ENCODE measurements at regions not wholly inside any gene's neighbourhood (a gene's known extent, or its start where the extent isn't known, plus 50 kb on each side); places are given as distances from the start of the nearest gene placed in this dataset.

DNA sequence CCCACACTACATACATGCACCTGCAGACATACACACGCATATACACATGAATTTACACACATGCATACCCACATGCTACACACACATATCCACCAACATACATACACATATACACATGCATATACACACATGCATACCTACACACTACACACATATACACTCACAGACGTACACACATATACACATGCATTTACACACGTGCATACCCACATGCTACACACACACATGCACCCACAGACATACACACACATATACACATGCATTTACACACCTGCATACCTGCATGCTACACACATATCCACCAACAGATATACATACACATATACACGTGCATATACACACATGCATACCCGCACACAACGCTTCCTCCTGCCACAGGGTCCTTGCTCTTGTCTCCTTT lies 61.2 kb upstream of the SLC25A33 start:
- TF ChIP-seq, protein P1, sequence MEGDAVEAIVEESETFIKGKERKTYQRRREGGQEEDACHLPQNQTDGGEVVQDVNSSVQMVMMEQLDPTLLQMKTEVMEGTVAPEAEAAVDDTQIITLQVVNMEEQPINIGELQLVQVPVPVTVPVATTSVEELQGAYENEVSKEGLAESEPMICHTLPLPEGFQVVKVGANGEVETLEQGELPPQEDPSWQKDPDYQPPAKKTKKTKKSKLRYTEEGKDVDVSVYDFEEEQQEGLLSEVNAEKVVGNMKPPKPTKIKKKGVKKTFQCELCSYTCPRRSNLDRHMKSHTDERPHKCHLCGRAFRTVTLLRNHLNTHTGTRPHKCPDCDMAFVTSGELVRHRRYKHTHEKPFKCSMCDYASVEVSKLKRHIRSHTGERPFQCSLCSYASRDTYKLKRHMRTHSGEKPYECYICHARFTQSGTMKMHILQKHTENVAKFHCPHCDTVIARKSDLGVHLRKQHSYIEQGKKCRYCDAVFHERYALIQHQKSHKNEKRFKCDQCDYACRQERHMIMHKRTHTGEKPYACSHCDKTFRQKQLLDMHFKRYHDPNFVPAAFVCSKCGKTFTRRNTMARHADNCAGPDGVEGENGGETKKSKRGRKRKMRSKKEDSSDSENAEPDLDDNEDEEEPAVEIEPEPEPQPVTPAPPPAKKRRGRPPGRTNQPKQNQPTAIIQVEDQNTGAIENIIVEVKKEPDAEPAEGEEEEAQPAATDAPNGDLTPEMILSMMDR (IDR thresholded peaks at IDR 0.05), result no peak
- intact Hi-C loops (cut with DNase I), result no loop called here
- DNase-seq, result no peak
- H3K27me3 ChIP-seq, result no peaks in the 10 kb centered on the region
- H3K27ac ChIP-seq, result no peak overlapping the region
- H3K4me3 ChIP-seq, result no peak overlapping the region
- H3K9ac ChIP-seq (ENCODE audit: low read depth in 2 of 2, low read length in 2 of 2), result no peak overlapping the region
- H3K9me3 ChIP-seq, result no peaks in the 10 kb centered on the region
- H3K36me3 ChIP-seq, result no peaks in the 10 kb centered on the region
- no peaks in the 10 kb centered on the region for H3K4me1 ChIP-seq

DNA sequence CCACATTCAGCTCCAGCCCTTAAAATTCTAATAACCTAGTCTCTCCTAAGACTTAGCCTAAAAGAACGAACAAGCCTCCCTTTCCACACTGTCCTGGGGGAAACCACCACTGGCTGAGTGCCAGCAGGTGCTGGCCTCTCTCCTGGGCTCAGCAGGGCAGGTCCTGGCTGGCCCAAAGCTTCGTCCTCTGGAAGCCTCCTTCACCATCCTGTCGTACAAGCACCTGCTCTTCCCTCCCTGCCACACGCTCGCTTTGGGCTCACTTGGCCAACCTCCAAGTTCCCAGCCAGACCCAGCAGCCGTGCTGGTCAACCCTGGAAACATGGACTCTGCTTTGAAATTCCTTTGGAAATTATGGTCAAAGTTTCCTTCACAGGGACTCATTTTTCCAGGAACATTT lies 58.2 kb upstream of the SLC25A33 start:
- H3K9me3 ChIP-seq, result no peaks in the 10 kb centered on the region
- TF ChIP-seq, protein P1 (IDR thresholded peaks at IDR 0.05), result no peak
- DNase-seq, result no peak
- no peaks in the 10 kb centered on the region for H3K36me3 ChIP-seq
- intact Hi-C loops (cut with DNase I), result no loop called here
- no peaks in the 10 kb centered on the region for H3K27me3 ChIP-seq
- H3K4me1 ChIP-seq, result no peaks in the 10 kb centered on the region
- no peak overlapping the region for H3K27ac ChIP-seq
- no peak overlapping the region for H3K9ac ChIP-seq (ENCODE audit: low read depth in 2 of 2, low read length in 2 of 2)
- no peak overlapping the region for H3K4me3 ChIP-seq

DNA sequence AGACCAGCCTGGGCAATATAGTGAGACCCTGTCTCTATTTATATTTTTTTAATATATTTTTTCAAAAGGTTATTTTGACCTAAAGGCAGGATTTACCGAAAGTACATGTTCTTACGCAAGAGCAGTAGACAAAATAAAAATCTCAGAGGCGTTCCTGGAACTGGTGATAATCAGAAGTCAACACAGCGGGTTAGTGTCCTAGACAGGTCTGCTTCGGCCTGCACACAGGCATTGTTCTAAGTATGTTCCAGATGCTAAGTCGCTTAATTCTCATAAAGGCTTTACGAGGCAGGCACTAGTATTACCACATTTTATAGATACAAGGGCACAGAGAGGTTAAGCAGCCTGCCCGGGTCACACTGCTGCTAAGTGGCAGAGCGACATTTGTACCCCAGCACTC lies 56.9 kb upstream of the SLC25A33 start:
- no peaks in the 10 kb centered on the region for H3K9me3 ChIP-seq
- TF ChIP-seq, protein P1 (IDR thresholded peaks at IDR 0.05), result no peak
- H3K27me3 ChIP-seq, result no peaks in the 10 kb centered on the region
- no peaks in the 10 kb centered on the region for H3K4me1 ChIP-seq
- H3K36me3 ChIP-seq, result no peaks in the 10 kb centered on the region
- no peak for DNase-seq
- H3K9ac ChIP-seq (ENCODE audit: low read depth in 2 of 2, low read length in 2 of 2), result no peak overlapping the region
- intact Hi-C loops (cut with DNase I), result no loop called here
- H3K27ac ChIP-seq, result no peak overlapping the region
- H3K4me3 ChIP-seq, result no peak overlapping the region

DNA sequence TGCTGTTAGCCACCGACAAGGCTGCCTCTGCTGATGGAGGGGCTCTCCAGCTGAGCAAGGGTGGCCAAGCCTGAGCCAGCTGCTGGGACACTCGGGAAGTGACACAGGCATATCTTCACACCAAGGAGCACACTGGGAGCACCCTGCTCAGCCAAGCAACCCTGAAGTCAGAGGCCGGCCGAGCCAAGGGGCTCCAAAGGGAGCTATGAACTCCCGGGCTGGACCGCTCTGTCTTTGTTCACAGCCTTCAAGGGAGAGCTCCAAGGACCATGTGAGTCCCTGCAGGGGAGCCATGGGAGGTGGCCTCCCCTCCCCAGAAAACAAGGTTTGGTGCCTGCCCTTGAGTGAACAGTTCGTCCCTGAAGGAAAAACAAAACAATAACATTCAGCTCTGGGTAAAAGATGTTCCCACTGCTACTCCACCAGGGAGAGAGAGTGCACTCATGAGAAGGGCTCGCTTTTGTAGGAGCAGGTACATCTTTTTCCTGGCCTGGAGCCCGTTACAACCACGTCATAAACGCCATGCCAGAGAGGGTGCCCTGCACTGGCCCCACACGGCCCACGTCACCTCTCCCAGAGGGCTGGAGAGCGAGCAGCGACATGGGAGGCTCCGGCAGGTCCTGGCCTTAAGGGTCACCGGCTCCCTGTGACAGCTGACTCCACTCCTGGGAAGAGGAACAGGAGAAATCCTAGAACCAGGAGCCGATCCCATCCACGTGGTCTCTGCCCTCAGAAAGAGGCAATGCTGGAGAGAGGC lies 56.3 kb upstream of the SLC25A33 start:
- no peak for DNase-seq
- Histone ChIP-seq H3K4me3 (no peak overlapping the region), H3K27me3 (no peaks in the 10 kb centered on the region), H3K9ac (ENCODE audit: low read depth in 2 of 2, low read length in 2 of 2) (no peak overlapping the region), H3K27ac (no peak overlapping the region), H3K4me1 (no peaks in the 10 kb centered on the region), H3K9me3 (no peaks in the 10 kb centered on the region), H3K36me3 (no peaks in the 10 kb centered on the region)
- TF ChIP-seq, protein P1 (IDR thresholded peaks at IDR 0.05), result no peak
- intact Hi-C loops (cut with DNase I), result no loop called here

DNA sequence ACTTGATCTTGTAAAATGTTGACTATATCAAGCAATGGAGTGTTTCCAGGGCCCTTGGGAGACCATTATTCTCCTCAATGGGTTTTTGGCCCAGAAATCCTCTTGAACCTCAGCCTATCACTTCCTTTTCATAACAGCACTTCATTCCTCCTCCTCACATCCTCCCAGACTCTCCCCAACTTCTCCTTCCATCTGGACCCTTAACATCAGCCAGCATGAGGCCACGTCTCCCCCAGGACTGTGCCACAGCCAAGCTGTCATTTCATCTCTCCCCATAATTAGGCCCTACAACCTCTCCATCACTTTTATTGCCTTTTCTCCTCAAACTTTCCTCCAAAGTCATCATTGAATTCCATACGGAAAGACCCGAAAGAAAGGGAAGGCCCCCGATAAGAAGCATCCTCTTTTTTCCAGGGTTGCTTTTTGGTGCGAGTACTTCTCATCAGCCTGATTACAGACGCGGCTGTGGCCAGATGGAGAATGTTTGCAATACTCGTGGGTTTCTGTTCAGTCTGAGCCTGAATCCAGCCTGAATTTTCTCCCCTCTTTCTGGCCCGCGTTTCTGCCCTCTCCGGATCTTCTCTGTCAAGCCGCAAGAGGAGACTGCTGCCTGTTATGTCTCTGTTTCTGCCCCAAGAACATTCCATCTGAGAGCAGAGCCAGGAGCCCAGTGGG lies 52.7 kb upstream of the SLC25A33 start:
- no peak overlapping the region for H3K9ac ChIP-seq (ENCODE audit: low read depth in 2 of 2, low read length in 2 of 2)
- no peak overlapping the region for H3K4me3 ChIP-seq
- no peak overlapping the region for H3K27ac ChIP-seq
- no peaks in the 10 kb centered on the region for H3K36me3 ChIP-seq
- DNase-seq, result no peak
- TF ChIP-seq, protein P1 (IDR thresholded peaks at IDR 0.05), result no peak
- intact Hi-C loops (cut with DNase I), result no loop called here
- H3K9me3 ChIP-seq, result no peaks in the 10 kb centered on the region
- no peaks in the 10 kb centered on the region for H3K27me3 ChIP-seq
- H3K4me1 ChIP-seq, result no peaks in the 10 kb centered on the region

Data from colonic mucosa (tissue), 4 donors.